MM.1S (cell line): ENCODE measurements at regions not wholly inside any gene's neighbourhood (a gene's known extent, or its start where the extent isn't known, plus 50 kb on each side); places are given as distances from the start of the nearest gene placed in this dataset.
A peak's percentile ranks its signal among the peaks of the same experiment; 100 is the strongest.

Experiments
- DNase-seq: peaks from one replicate; pipeline ENCODE4 v3.0.0-alpha.2; 2015
- H2AFZ ChIP-seq: fragments of 300-600 bp; sonication (generic); 2 replicates; pipeline ENCODE4 v1.6.0; 2016; ENCODE audit warnings: antibody characterized with exemption, low read length
- H3F3A ChIP-seq: fragments of 300-600 bp; sonication (generic); 2 replicates; pipeline ENCODE4 v1.6.1; 2016; ENCODE audit warnings: mild to moderate bottlenecking, antibody characterized with exemption, low read length, moderate library complexity, mixed read lengths; ENCODE audit not compliant: insufficient read depth
- H3K27ac ChIP-seq: fragments of 300-600 bp; sonication (generic); 2 replicates; pipeline ENCODE4 v1.5.1; 2016; ENCODE audit warnings: mild to moderate bottlenecking, low read length
- H3K27me3 ChIP-seq: fragments of 300-600 bp; sonication (generic); replicated peaks from 2 replicates; pipeline ENCODE4 v1.6.0; 2016; ENCODE audit warnings: low read length; ENCODE audit not compliant: insufficient read depth
- H3K36me3 ChIP-seq: fragments of 300-600 bp; sonication (generic); replicated peaks from 2 replicates; pipeline ENCODE4 v1.6.1; 2016; ENCODE audit warnings: mild to moderate bottlenecking, low read length, mixed read lengths; ENCODE audit not compliant: insufficient read depth
- H3K4me1 ChIP-seq: fragments of 300-600 bp; sonication (generic); 2 replicates; pipeline ENCODE4 v1.6.1; 2016; ENCODE audit warnings: low read length, mixed read lengths
- H3K4me2 ChIP-seq: fragments of 300-600 bp; sonication (generic); 2 replicates; pipeline ENCODE4 v1.6.0; 2016; ENCODE audit warnings: low read depth, low read length
- H3K4me3 ChIP-seq: fragments of 300-600 bp; sonication (generic); 2 replicates; pipeline ENCODE4 v1.5.1; 2016; ENCODE audit warnings: low read length, mixed read lengths
- H3K79me2 ChIP-seq: fragments of 300-600 bp; sonication (generic); 2 replicates; pipeline ENCODE4 v1.6.1; 2016; ENCODE audit warnings: mixed run types, low read length, mixed read lengths
- H3K9ac ChIP-seq: fragments of 300-600 bp; sonication (generic); 2 replicates; pipeline ENCODE4 v1.6.1; 2016; ENCODE audit warnings: low read length, mixed read lengths
- H3K9me2 ChIP-seq: fragments of 300-600 bp; sonication (generic); replicated peaks from 2 replicates; pipeline ENCODE4 v1.6.1; 2016; ENCODE audit warnings: mild to moderate bottlenecking, low read length, mixed read lengths; ENCODE audit not compliant: insufficient read depth
- H3K9me3 ChIP-seq: fragments of 300-600 bp; sonication (generic); replicated peaks from 2 replicates; pipeline ENCODE4 v1.6.1; 2016; ENCODE audit warnings: mild to moderate bottlenecking, low read length, mixed read lengths; ENCODE audit not compliant: insufficient read depth
- H4K20me1 ChIP-seq: fragments of 300-600 bp; sonication (generic); 2 replicates; pipeline ENCODE4 v1.6.1; 2016; ENCODE audit warnings: mild to moderate bottlenecking, low read length, moderate library complexity, mixed read lengths; ENCODE audit not compliant: insufficient read depth
- EZH2 ChIP-seq: fragments of 300-600 bp; sonication (generic); optimal IDR thresholded peaks from 2 replicates; pipeline ENCODE3; 2017; ENCODE audit warnings: low read depth, mild to moderate bottlenecking, antibody characterized with exemption, low read length, mixed read lengths
- EZH2phosphoT487 ChIP-seq: fragments of 300-600 bp; sonication (generic); IDR thresholded peaks from 2 replicates; pipeline ENCODE4 v1.6.1; 2018; ENCODE audit warnings: antibody characterized with exemption, low read length
- TF ChIP-seq, protein P1 (sequence below): fragments of 300-600 bp; sonication (generic); IDR thresholded peaks from 2 replicates; pipeline ENCODE4 v1.5.1; 2016; ENCODE audit warnings: antibody characterized with exemption, low read length, mixed read lengths

DNA sequence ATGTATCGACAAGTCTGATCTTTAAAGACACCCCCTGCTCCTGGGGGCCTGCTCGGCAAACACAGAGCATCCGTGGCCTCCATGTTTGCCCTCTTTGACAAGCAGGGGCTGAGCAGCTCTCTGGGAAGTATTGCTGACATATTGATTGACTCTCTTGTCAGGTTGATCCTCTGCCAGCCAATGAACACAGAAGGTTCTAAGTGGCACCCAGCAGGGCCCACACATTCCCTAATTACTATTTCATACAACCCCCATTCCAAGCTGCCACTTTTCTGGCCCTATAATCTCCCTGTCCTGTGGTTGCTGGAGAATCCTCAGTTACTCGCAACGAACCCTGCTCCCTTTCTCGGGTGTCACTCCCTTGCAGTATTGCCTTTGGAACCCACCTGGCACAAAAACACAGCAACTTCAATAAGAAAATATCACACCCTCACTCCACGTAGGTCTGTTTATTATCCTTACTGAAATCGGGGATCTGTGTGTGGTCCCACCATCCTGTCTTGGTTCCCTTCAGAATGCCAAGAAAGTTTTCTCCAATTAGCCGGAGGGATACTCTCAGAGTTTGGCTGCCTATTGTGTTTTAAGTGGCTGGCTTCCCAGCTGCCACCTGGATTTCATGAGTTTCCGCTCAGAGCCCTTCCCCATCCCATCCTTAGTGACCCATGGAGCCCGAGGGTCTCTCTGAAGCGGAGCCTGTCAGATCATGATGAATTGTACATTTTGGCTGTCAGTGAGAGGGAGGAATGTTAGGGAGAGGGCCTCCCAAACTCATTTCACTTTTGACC lies 249.0 kb upstream of the WWC1 start:
- H3K9me2 ChIP-seq: no peaks in the 10 kb centered on the region
- no peak overlapping the region for H2AFZ ChIP-seq
- H3K36me3 ChIP-seq: no peaks in the 10 kb centered on the region
- no peaks in the 10 kb centered on the region for H3K79me2 ChIP-seq
- H3K4me2 ChIP-seq: no peak overlapping the region
- no peaks in the 10 kb centered on the region for H3K27me3 ChIP-seq
- no peaks in the 10 kb centered on the region for H4K20me1 ChIP-seq
- DNase-seq: no peak
- H3K9me3 ChIP-seq: no peaks in the 10 kb centered on the region
- no peak overlapping the region for H3K27ac ChIP-seq
- H3K4me3 ChIP-seq: no peak overlapping the region
- no peaks in the 10 kb centered on the region for H3F3A ChIP-seq
- H3K4me1 ChIP-seq: no peaks in the 10 kb centered on the region
- no peak overlapping the region for H3K9ac ChIP-seq
- no peak for TF ChIP-seq EZH2phosphoT487
- TF ChIP-seq, protein P1, sequence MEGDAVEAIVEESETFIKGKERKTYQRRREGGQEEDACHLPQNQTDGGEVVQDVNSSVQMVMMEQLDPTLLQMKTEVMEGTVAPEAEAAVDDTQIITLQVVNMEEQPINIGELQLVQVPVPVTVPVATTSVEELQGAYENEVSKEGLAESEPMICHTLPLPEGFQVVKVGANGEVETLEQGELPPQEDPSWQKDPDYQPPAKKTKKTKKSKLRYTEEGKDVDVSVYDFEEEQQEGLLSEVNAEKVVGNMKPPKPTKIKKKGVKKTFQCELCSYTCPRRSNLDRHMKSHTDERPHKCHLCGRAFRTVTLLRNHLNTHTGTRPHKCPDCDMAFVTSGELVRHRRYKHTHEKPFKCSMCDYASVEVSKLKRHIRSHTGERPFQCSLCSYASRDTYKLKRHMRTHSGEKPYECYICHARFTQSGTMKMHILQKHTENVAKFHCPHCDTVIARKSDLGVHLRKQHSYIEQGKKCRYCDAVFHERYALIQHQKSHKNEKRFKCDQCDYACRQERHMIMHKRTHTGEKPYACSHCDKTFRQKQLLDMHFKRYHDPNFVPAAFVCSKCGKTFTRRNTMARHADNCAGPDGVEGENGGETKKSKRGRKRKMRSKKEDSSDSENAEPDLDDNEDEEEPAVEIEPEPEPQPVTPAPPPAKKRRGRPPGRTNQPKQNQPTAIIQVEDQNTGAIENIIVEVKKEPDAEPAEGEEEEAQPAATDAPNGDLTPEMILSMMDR: no peak
- TF ChIP-seq EZH2: no peak

DNA sequence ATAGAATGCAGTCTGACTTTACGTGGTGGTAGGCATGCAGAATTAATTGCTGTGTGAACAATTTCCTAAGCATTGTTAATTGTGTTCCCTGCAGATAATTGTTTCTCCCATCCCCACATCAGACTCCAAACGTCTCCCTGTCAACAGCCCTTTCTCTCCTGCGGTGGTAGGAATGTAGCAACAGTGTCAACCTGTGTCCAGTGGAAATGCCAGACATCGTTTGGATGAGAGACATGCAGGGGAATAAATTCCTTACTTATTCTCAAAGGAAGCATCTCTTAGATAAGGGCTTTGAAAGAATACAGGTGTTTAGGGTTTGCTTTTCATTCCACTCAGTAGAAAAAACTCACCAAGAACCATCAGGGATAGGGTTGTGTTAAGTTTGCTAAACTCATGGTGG lies 245.3 kb upstream of the WWC1 start:
- TF ChIP-seq EZH2phosphoT487: no peak
- TF ChIP-seq, protein P1: no peak
- no peak for TF ChIP-seq EZH2
- Histone ChIP-seq H3K4me1 (no peaks in the 10 kb centered on the region), H3K27me3 (no peaks in the 10 kb centered on the region), H3K9ac (no peak overlapping the region), H2AFZ (no peak overlapping the region), H3K27ac (no peak overlapping the region), H3K9me2 (no peaks in the 10 kb centered on the region), H4K20me1 (no peaks in the 10 kb centered on the region), H3K9me3 (no peaks in the 10 kb centered on the region), H3K4me3 (no peak overlapping the region), H3F3A (no peaks in the 10 kb centered on the region), H3K36me3 (no peaks in the 10 kb centered on the region), H3K79me2 (no peaks in the 10 kb centered on the region), H3K4me2 (no peak overlapping the region)
- no peak for DNase-seq

DNA sequence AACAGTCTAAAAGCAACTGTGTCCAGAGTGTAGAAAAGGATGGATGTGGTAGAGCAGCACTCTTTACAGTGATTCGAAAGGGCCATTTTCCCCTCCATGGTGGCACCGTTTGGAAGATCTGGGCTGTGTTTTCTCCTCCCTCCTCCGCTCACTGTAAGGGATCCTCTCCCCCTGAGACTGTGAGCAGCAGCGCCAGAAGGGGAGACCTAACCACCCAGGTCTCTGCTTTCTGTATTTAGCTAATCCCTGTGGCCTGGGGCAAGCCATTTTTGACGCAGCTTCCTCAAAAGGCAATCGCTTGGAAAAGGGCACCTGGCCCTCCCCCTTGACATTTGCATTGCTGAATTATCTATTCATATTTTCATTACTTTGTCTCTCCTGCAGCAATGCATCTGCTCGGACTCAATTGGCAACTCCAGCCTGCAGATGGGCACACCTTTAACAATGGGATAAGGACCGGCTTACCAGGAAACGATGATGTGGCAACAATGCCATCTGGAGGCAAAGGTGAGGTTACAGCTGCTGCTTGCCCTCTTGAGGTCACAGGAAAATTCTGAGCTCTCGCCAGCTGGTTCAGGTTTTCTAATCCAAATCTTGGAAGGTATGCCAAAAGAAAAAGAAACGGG lies 244.3 kb upstream of the WWC1 start:
- H3F3A ChIP-seq: no peaks in the 10 kb centered on the region
- no peaks in the 10 kb centered on the region for H4K20me1 ChIP-seq
- H3K4me3 ChIP-seq: no peak overlapping the region
- TF ChIP-seq EZH2phosphoT487 (no peak), EZH2 (no peak)
- TF ChIP-seq, protein P1: peak; percentile 75
- H3K27me3 ChIP-seq: no peaks in the 10 kb centered on the region
- H3K9ac ChIP-seq: no peak overlapping the region
- no peak overlapping the region for H3K27ac ChIP-seq
- no peak overlapping the region for H2AFZ ChIP-seq
- no peaks in the 10 kb centered on the region for H3K9me2 ChIP-seq
- no peaks in the 10 kb centered on the region for H3K79me2 ChIP-seq
- no peak overlapping the region for H3K4me2 ChIP-seq
- H3K9me3 ChIP-seq: no peaks in the 10 kb centered on the region
- no peaks in the 10 kb centered on the region for H3K36me3 ChIP-seq
- no peaks in the 10 kb centered on the region for H3K4me1 ChIP-seq
- peak; percentile 56 for DNase-seq
